ENCODE measurements at regions not wholly inside any gene's neighbourhood (a gene's known extent, or its start where the extent isn't known, plus 50 kb on each side); places are given as distances from the start of the nearest gene placed in this dataset. TPM values are rescaled to one million over a fixed set of nuclear protein-coding genes. Genes with fewer than 3 reads are reported as not detected.

DNA sequence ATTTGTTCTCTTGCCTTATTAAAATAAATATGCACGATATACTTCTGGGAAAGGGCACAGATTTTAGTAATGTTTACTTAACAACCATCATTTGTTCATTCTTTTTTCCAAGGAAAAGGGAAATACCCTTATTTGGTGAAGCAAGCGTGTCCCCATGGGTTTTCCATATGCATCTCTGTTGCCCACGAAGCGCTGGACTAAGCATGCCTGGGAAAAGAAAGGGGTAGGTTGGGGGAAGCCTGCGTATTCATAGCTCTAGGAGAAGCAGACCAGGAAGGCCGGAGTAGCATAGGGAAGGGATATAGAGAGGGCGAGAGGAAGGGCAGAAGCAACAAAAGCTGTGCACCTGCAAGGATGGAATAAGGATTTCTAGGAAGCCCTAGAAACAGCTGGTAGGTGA is 61.8 kb upstream of the ACO1 start:
- TF ChIP-seq, protein P1, sequence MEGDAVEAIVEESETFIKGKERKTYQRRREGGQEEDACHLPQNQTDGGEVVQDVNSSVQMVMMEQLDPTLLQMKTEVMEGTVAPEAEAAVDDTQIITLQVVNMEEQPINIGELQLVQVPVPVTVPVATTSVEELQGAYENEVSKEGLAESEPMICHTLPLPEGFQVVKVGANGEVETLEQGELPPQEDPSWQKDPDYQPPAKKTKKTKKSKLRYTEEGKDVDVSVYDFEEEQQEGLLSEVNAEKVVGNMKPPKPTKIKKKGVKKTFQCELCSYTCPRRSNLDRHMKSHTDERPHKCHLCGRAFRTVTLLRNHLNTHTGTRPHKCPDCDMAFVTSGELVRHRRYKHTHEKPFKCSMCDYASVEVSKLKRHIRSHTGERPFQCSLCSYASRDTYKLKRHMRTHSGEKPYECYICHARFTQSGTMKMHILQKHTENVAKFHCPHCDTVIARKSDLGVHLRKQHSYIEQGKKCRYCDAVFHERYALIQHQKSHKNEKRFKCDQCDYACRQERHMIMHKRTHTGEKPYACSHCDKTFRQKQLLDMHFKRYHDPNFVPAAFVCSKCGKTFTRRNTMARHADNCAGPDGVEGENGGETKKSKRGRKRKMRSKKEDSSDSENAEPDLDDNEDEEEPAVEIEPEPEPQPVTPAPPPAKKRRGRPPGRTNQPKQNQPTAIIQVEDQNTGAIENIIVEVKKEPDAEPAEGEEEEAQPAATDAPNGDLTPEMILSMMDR (IDR thresholded peaks at IDR 0.05; ENCODE audit: insufficient read depth, low read length), result no peak
- no peak overlapping the region for H3K4me3 ChIP-seq (ENCODE audit: low read depth, low read length)
- no peak for DNase-seq (ENCODE audit: low read depth)

DNA sequence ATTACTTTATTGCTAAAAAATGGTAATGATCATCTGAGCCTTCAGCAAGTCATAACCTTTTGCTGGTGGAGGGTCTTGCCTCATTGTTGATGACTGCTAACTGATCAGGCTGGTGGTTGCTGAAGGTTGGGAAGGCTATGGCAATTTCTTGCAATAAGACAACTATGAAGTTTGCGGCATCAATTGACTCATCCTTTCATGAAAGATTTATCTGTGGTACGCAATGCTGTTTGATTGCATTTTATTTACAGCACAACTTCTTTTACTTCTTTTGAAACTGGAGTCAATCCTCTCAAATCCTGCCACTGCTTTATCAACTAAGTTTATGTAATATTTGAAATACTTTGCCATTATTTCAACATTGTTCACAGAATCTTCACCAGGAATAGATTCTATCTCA is 58.3 kb upstream of the ACO1 start:
- H3K4me3 ChIP-seq (ENCODE audit: low read depth, low read length), result no peak overlapping the region
- DNase-seq (ENCODE audit: low read depth), result no peak
- TF ChIP-seq, protein P1 (IDR thresholded peaks at IDR 0.05; ENCODE audit: insufficient read depth, low read length), result no peak

DNA sequence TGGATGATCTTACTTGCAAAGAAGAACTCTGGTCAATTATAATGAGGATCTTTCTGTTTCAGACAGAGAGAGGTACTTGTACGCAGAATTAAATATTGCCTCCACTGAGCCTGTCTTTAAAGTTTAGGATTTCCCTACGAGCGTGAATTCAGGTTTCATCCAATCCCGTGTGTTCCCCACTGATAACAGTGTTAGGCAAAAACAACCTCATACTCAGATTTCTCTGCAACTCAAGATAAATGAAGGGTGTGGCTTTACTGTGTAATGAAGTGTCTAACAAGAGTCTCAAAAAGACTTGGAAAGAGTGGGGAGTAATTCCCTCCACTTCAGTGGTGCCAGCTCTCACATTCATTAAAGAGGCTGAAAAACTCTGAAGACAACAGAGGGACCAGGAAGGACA is 53.2 kb upstream of the ACO1 start:
- TF ChIP-seq, protein P1 (IDR thresholded peaks at IDR 0.05; ENCODE audit: insufficient read depth, low read length), result no peak
- no peak for DNase-seq (ENCODE audit: low read depth)
- no peak overlapping the region for H3K4me3 ChIP-seq (ENCODE audit: low read depth, low read length)

DNA sequence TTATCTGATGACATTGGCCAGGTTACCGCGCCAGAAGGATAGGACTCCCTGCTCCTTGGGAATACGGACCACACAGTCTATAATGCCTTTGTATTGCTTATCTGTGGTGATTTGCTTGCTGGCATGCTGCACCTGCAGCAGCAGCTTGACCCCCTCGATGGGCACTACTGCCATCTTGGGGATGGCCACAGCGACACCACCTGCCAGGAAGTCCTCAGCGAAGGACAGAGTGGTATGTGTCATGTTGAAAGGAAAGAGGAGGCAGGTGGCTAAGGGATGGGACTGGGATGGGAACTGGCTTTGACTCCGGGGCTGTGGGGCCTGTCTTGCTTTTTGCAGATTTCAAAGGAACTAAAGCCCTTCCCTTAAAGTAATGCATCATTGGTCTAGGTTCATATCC is 50.3 kb upstream of the ACO1 start:
- TF ChIP-seq, protein P1 (IDR thresholded peaks at IDR 0.05; ENCODE audit: insufficient read depth, low read length), result no peak
- no peak for DNase-seq (ENCODE audit: low read depth)
- H3K4me3 ChIP-seq (ENCODE audit: low read depth, low read length), result no peak overlapping the region

Small RNA genes in the stretch of these regions (small RNA-seq; reads per million reads assigned to genes)
- gene MIR873 (0.95 reads per million, percentile 31 among the genes with 10 or more reads in this experiment), gene MIR876 (0.25 reads per million), gene RNA5SP281 (not detected)
